H1 (cell line): ENCODE measurements at regions not wholly inside any gene's neighbourhood (a gene's known extent, or its start where the extent isn't known, plus 50 kb on each side); places are given as distances from the start of the nearest gene placed in this dataset.

Experiments
- CTCF ChIA-PET: fragments of 300-600 bp; sonication (Branson Sonifier 250); formaldehyde crosslinking; loops from one replicate; lab custom pipeline; 2021; ENCODE audit not compliant: partially characterized antibody; lab: Charles Lee
- POLR2A ChIA-PET: fragments of 300-600 bp; sonication (Branson Sonifier 250); formaldehyde crosslinking; loops from one replicate; lab custom pipeline; 2021; ENCODE audit warnings: inconsistent platforms; ENCODE audit not compliant: partially characterized antibody; lab: Charles Lee
- DNase-seq, 2 experiments: peaks; one replicate each; pipeline versions ENCODE4 v3.0.0 to v3.0.0-alpha.2; 2010 to 2022; ENCODE audit warnings: low spot score in 2 of 2, low read depth in 1 of 2, mixed read lengths in 1 of 2
- FAIRE-seq: peaks from 2 replicates; lab custom pipeline; 2011; peaks lifted over from hg19 to GRCh38; lab: Jason Lieb, UNC
- H2AFZ ChIP-seq: 2 replicates; pipeline ENCODE4 v1.8.1; 2012; ENCODE audit warnings: low read length, inconsistent platforms
- H2AK5ac ChIP-seq: 2 replicates; pipeline ENCODE4 v1.6.1; 2013; ENCODE audit warnings: low read depth, low read length
- H2BK120ac ChIP-seq: replicated peaks from 2 replicates; pipeline ENCODE3; 2013; ENCODE audit warnings: low read depth, low read length, inconsistent platforms
- H2BK12ac ChIP-seq: 2 replicates; pipeline ENCODE4 v1.6.1; 2013; ENCODE audit warnings: low read depth, low read length
- H2BK15ac ChIP-seq: 2 replicates; pipeline ENCODE4 v1.6.1; 2013; ENCODE audit warnings: low read length
- H2BK20ac ChIP-seq: 2 replicates; pipeline ENCODE4 v1.6.1; 2013; ENCODE audit warnings: low read length
- H2BK5ac ChIP-seq: 2 replicates; pipeline ENCODE4 v1.6.1; 2013; ENCODE audit warnings: low read depth, low read length
- H3K14ac ChIP-seq: 2 replicates; pipeline ENCODE4 v1.6.1; 2013; ENCODE audit warnings: inconsistent platforms; ENCODE audit not compliant: insufficient read length
- H3K18ac ChIP-seq: 2 replicates; pipeline ENCODE4 v1.6.1; 2013; ENCODE audit warnings: low read length; ENCODE audit errors: extremely low read depth
- H3K23ac ChIP-seq: 2 replicates; pipeline ENCODE4 v1.6.1; 2013; ENCODE audit warnings: inconsistent platforms; ENCODE audit not compliant: insufficient read length
- H3K23me2 ChIP-seq: 2 replicates; pipeline ENCODE4 v1.6.1; 2013; ENCODE audit warnings: low read depth, low read length
- H3K27ac ChIP-seq: 2 replicates; pipeline ENCODE4 v1.6.1; 2011; ENCODE audit warnings: low read depth, low read length, inconsistent platforms
- H3K27me3 ChIP-seq, 4 experiments: replicated peaks in 1 of 4; 1 replicate in 1 of 4; 2 replicates in 3 of 4; pipeline versions ENCODE4 v1.6.1 to v1.8.1; 2011 to 2013; ENCODE audit warnings: low read length in 3 of 4, mild to moderate bottlenecking in 3 of 4, inconsistent platforms in 2 of 4, mixed read lengths in 2 of 4, moderate library complexity in 1 of 4; ENCODE audit not compliant: control insufficient read depth in 3 of 4, insufficient read depth in 3 of 4; ENCODE audit errors: extremely low read depth in 1 of 4
- H3K36me3 ChIP-seq, 4 experiments: 2 replicates each; pipeline versions ENCODE4 v1.6.1 to v1.8.1; 2011 to 2013; ENCODE audit warnings: mild to moderate bottlenecking in 4 of 4, low read length in 3 of 4, moderate library complexity in 2 of 4, control low read depth in 1 of 4, inconsistent platforms in 1 of 4; ENCODE audit not compliant: insufficient read depth in 4 of 4, control insufficient read depth in 2 of 4
- H3K4ac ChIP-seq: replicated peaks from 2 replicates; pipeline ENCODE3; 2013; ENCODE audit warnings: low read length, low read depth, mixed read lengths, inconsistent platforms; ENCODE audit not compliant: insufficient read length
- H3K4me1 ChIP-seq, 4 experiments: replicated peaks in 1 of 4; 1 replicate in 1 of 4; 2 replicates in 3 of 4; pipeline versions ENCODE4 v1.6.1 to v1.8.1; 2011 to 2013; ENCODE audit warnings: low read length in 3 of 4, inconsistent platforms in 2 of 4, mixed read lengths in 1 of 4; ENCODE audit not compliant: insufficient read depth in 4 of 4, control insufficient read depth in 3 of 4
- H3K4me2 ChIP-seq, 2 experiments: 2 replicates each; pipeline versions ENCODE4 v1.6.1 to v1.8.1; 2011 to 2013; ENCODE audit warnings: low read depth in 2 of 2, low read length in 2 of 2, control low read depth in 1 of 2, inconsistent platforms in 1 of 2, mild to moderate bottlenecking in 1 of 2; ENCODE audit not compliant: insufficient read depth in 1 of 2
- H3K4me3 ChIP-seq, 4 experiments: fragments of 200-600, 300-600 bp in 1 of 4; sonication (generic), shearing (Covaris generic), sonication (Bioruptor Twin) in 1 of 4; 2 replicates each; pipeline versions ENCODE4 v1.5.1 to v1.8.1; 2011 to 2016; ENCODE audit warnings: low read length in 4 of 4, low read depth in 3 of 4, control low read depth in 2 of 4, inconsistent platforms in 2 of 4, mild to moderate bottlenecking in 2 of 4, mixed read lengths in 1 of 4, moderate library complexity in 1 of 4; ENCODE audit not compliant: insufficient read depth in 2 of 4; ENCODE audit errors: extremely low read depth in 1 of 4
- H3K56ac ChIP-seq: replicated peaks from 2 replicates; pipeline ENCODE3; 2013; ENCODE audit warnings: low read depth, mild to moderate bottlenecking, mixed read lengths, low read length, inconsistent platforms; ENCODE audit not compliant: insufficient read length
- H3K79me1 ChIP-seq: 2 replicates; pipeline ENCODE4 v1.6.1; 2013; ENCODE audit warnings: low read depth, low read length, control low read depth
- H3K79me2 ChIP-seq, 2 experiments: 2 replicates each; pipeline versions ENCODE4 v1.6.1 to v1.8.1; 2012 to 2013; ENCODE audit warnings: low read length in 2 of 2, mild to moderate bottlenecking in 2 of 2, inconsistent platforms in 1 of 2; ENCODE audit not compliant: insufficient read depth in 2 of 2, control insufficient read depth in 1 of 2
- H3K9ac ChIP-seq, 4 experiments: replicated peaks in 1 of 4; 1 replicate in 1 of 4; 2 replicates in 3 of 4; pipeline versions ENCODE4 v1.6.1 to v1.8.1; 2011 to 2013; ENCODE audit warnings: low read depth in 3 of 4, low read length in 3 of 4, control low read depth in 2 of 4, mild to moderate bottlenecking in 2 of 4, moderate library complexity in 2 of 4, inconsistent platforms in 1 of 4; ENCODE audit errors: extremely low read depth in 1 of 4
- H3K9me3 ChIP-seq, 2 experiments: 2 replicates each; pipeline versions ENCODE4 v1.6.1 to v1.8.1; 2012 to 2013; ENCODE audit warnings: mild to moderate bottlenecking in 2 of 2, moderate library complexity in 2 of 2, control low read depth in 1 of 2, inconsistent platforms in 1 of 2, low read depth in 1 of 2, low read length in 1 of 2, mixed read lengths in 1 of 2; ENCODE audit not compliant: insufficient read depth in 2 of 2
- H4K20me1 ChIP-seq, 2 experiments: replicated peaks in 1 of 2; 2 replicates each; pipeline versions ENCODE3 to v1.8.1; 2011 to 2013; ENCODE audit warnings: inconsistent platforms in 2 of 2, low read length in 2 of 2, mild to moderate bottlenecking in 1 of 2; ENCODE audit not compliant: insufficient read depth in 2 of 2, control insufficient read depth in 1 of 2
- H4K5ac ChIP-seq: 2 replicates; pipeline ENCODE4 v1.6.1; 2013; ENCODE audit warnings: low read length, low read depth, mixed read lengths, inconsistent platforms; ENCODE audit not compliant: insufficient read length
- H4K8ac ChIP-seq: 2 replicates; pipeline ENCODE4 v1.8.0; 2013; ENCODE audit warnings: mild to moderate bottlenecking, moderate library complexity, low read length, inconsistent platforms; ENCODE audit not compliant: insufficient read depth; ENCODE audit errors: extremely low read depth
- H4K91ac ChIP-seq: replicated peaks from 2 replicates; pipeline ENCODE3; 2013; ENCODE audit warnings: low read length, mixed read lengths, inconsistent platforms; ENCODE audit not compliant: insufficient read length
- ASH2L ChIP-seq: fragments of 200-600, 300-600 bp; sonication (generic); IDR thresholded peaks from one replicate; pipeline ENCODE4 v1.7.1; 2017; ENCODE audit warnings: low read length
- E2F6 ChIP-seq: IDR thresholded peaks from 2 replicates; pipeline ENCODE4 v1.6.1; 2012; ENCODE audit warnings: inconsistent platforms
- NRF1 ChIP-seq: IDR thresholded peaks from 2 replicates; pipeline ENCODE4 v1.6.1; 2011; ENCODE audit warnings: mild to moderate bottlenecking, low read depth, low read length, improper control_type of control experiment
- PHF8 ChIP-seq: fragments of 200-600 bp; sonication (generic); conservative IDR thresholded peaks from 2 replicates; pipeline ENCODE4 v1.7.1; 2012; ENCODE audit warnings: low read depth, mild to moderate bottlenecking, inconsistent platforms, low read length, moderate library complexity
- POLR2AphosphoS5 ChIP-seq: IDR thresholded peaks from 2 replicates; pipeline ENCODE4 v1.6.1; 2011; ENCODE audit warnings: low read depth, low read length
- POU5F1 ChIP-seq: IDR thresholded peaks from 2 replicates; pipeline ENCODE4 v1.6.1; 2011; ENCODE audit warnings: low read depth, mild to moderate bottlenecking, low read length, moderate library complexity
- RXRA ChIP-seq: IDR thresholded peaks from 2 replicates; pipeline ENCODE4 v1.6.1; 2011; ENCODE audit warnings: low read depth, mild to moderate bottlenecking, low read length, moderate library complexity; ENCODE audit not compliant: insufficient read depth
- WGBS, 2 experiments: shearing (Covaris generic) in 1 of 2; methylation state at CpG; one replicate each; pipeline versions ENCODE4 v1.1.6 to v1.1.7; 2013 to 2015; ENCODE audit warnings: low lambda C conversion rate in 2 of 2, mixed read lengths in 2 of 2, inconsistent platforms in 1 of 2, low coverage in 1 of 2, missing lambda C conversion rate in 1 of 2; ENCODE audit not compliant: insufficient replicate concordance in 2 of 2, insufficient coverage in 1 of 2, insufficient read length in 1 of 2; ENCODE audit errors: extremely low coverage in 1 of 2, missing lambda C conversion rate in 1 of 2; 5-methylcytosine and 5-hydroxymethylcytosine counted together

- no peak overlapping the region for H3K27ac ChIP-seq
- ChIA-PET CTCF (no interaction called here), POLR2A (no interaction called here)
- H2BK20ac ChIP-seq, result no peak overlapping the region
- H2BK5ac ChIP-seq, result no peak overlapping the region
- H3K79me2 ChIP-seq, result no peaks in the 10 kb centered on the region
- TF ChIP-seq NRF1 (no peak), RXRA (no peak), POLR2AphosphoS5 (no peak), E2F6 (no peak), POU5F1 (no peak), PHF8 (no peak), ASH2L (no peak)
- no peak overlapping the region for H3K14ac ChIP-seq
- H2BK120ac ChIP-seq, result no peak overlapping the region
- WGBS, 2 experiments, result 89% methylated on average over 2 of the region's 2 CpGs; no CpG with 5 or more reads in 1 of the 2 experiments
- no peaks in the 10 kb centered on the region for H4K20me1 ChIP-seq
- H2AK5ac ChIP-seq, result no peak overlapping the region
- no peaks in the 10 kb centered on the region for H3K23me2 ChIP-seq
- peaks cover 9 to 16% of the 10 kb centered on the region in 2 experiments; a peak in 3 of 4 replicates for H3K9me3 ChIP-seq
- no peaks in the 10 kb centered on the region for H3K27me3 ChIP-seq
- H4K91ac ChIP-seq, result no peak overlapping the region
- no peak overlapping the region for H3K9ac ChIP-seq
- no peak overlapping the region for H2BK15ac ChIP-seq
- H4K8ac ChIP-seq, result no peak overlapping the region
- H3K4me2 ChIP-seq, result no peak overlapping the region
- H3K4me1 ChIP-seq, result no peaks in the 10 kb centered on the region
- no peak overlapping the region for H3K4me3 ChIP-seq
- no peak overlapping the region for H3K23ac ChIP-seq
- no peaks in the 10 kb centered on the region for H3K79me1 ChIP-seq
- FAIRE-seq (no peak), DNase-seq (no peak)
- H2BK12ac ChIP-seq, result no peak overlapping the region
- H3K4ac ChIP-seq, result no peak overlapping the region
- H2AFZ ChIP-seq, result no peak overlapping the region
- no peaks in the 10 kb centered on the region for H3K36me3 ChIP-seq
- H3K18ac ChIP-seq, result no peak overlapping the region
- no peak overlapping the region for H3K56ac ChIP-seq
- no peak overlapping the region for H4K5ac ChIP-seq
Measured at GRCh38 chr5:104699438-104699837, 1136.8 kb upstream of the NUDT12 start.
